GM23338 (cell line): ENCODE measurements at regions not wholly inside any gene's neighbourhood (a gene's known extent, or its start where the extent isn't known, plus 50 kb on each side); places are given as distances from the start of the nearest gene placed in this dataset.

Experiments used
- CREB1 ChIP-seq: fragments of 250-450 bp; sonication (Bioruptor Pico); IDR thresholded peaks from 2 replicates; pipeline ENCODE4 v1.5.0; 2020; ENCODE audit warnings: low read depth, mild to moderate bottlenecking, moderate library complexity
- CTCF ChIP-seq, 2 experiments: fragments of 200-600 bp in 1 of 2; sonication (generic) in 1 of 2; conservative IDR thresholded peaks; 2 replicates each; pipeline versions ENCODE4 v1.5.1 to v1.6.1; 2016 to 2017; ENCODE audit warnings: antibody characterized with exemption in 2 of 2, low read depth in 2 of 2, mild to moderate bottlenecking in 2 of 2, moderate library complexity in 1 of 2
- EZH2 ChIP-seq: fragments of 200-600 bp; sonication (generic); IDR thresholded peaks from one replicate; pipeline ENCODE4 v1.8.0; 2017; ENCODE audit warnings: antibody characterized with exemption, mild to moderate bottlenecking, low read depth; ENCODE audit not compliant: unreplicated experiment
- EZH2phosphoT487 ChIP-seq: fragments of 200-600 bp; sonication (generic); IDR thresholded peaks from one replicate; pipeline ENCODE4 v1.8.1; 2018; ENCODE audit warnings: antibody characterized with exemption; ENCODE audit not compliant: unreplicated experiment
- JUNB ChIP-seq: IDR thresholded peaks from one replicate; pipeline ENCODE4 v1.6.1; 2016; ENCODE audit warnings: antibody characterized with exemption; ENCODE audit not compliant: unreplicated experiment
- NANOG ChIP-seq: IDR thresholded peaks from 2 replicates; pipeline ENCODE4 v1.6.1; 2016; ENCODE audit warnings: antibody characterized with exemption, borderline replicate concordance
- POLR2AphosphoS5 ChIP-seq: IDR thresholded peaks from 2 replicates; pipeline ENCODE4 v1.6.1; 2016; ENCODE audit warnings: antibody characterized with exemption, low read depth
- REST ChIP-seq: IDR thresholded peaks from one replicate; pipeline ENCODE4 v1.6.1; 2018; ENCODE audit warnings: antibody characterized with exemption; ENCODE audit not compliant: unreplicated experiment

- TF ChIP-seq CREB1 (CRISPR knock-in tag) (no peak), CTCF (conservative IDR thresholded peaks at IDR 0.05; ENCODE audit: low read depth in 2 of 2) (no peak), EZH2 (no peak), REST (no peak), NANOG (no peak), EZH2phosphoT487 (no peak), POLR2AphosphoS5 (no peak), JUNB (no peak)
These were observed 375.0 kb upstream of the HS6ST1 start for GRCh38 chr2:128693743-128694029.
